NT2/D1 (cell line): ENCODE measurements at regions not wholly inside any gene's neighbourhood (a gene's known extent, or its start where the extent isn't known, plus 50 kb on each side); places are given as distances from the start of the nearest gene placed in this dataset.

Experiments used
- SUZ12 ChIP-seq: IDR thresholded peaks from 2 replicates; pipeline ENCODE4 v1.6.1; 2011; ENCODE audit not compliant: insufficient read length, insufficient read depth; ENCODE audit errors: extremely low read depth
- YY1 ChIP-seq: IDR thresholded peaks from 2 replicates; pipeline ENCODE4 v1.6.1; 2011; ENCODE audit not compliant: insufficient read length, insufficient read depth
- ZNF274 ChIP-seq: IDR thresholded peaks from 2 replicates; pipeline ENCODE4 v1.6.1; 2011; ENCODE audit warnings: mild to moderate bottlenecking, low read depth, low read length

GRCh38 chr13:84978851-84979250 is 820.4 kb downstream of the SLITRK6 start:
- TF ChIP-seq YY1 (no peak), ZNF274 (no peak), SUZ12 (no peak)
